Stimulated activated naive B cell treated with anti-CD40 and anti-IgM and Interleukin-4, amounts not matched to agents 10 μg/mL and 1 μg/mL and 100 μg/mL, for 72 hours (primary cell): ENCODE measurements at regions not wholly inside any gene's neighbourhood (a gene's known extent, or its start where the extent isn't known, plus 50 kb on each side); places are given as distances from the start of the nearest gene placed in this dataset.
"Not testable (repeated sequence)": the region's sequence is repeated elsewhere in the genome, so short reads cannot be mapped to it uniquely, and the experiment has no call there.

Experiments used
- ATAC-seq, 2 donors: fragments of 150-1000 bp; cut with Tn5 transposase; replicated peaks; 2 replicates each; pipeline ENCODE4 v1.10.0; 2021; ENCODE audit warnings: moderate library complexity in 1 of 2
- DNase-seq: peaks from one replicate; pipeline ENCODE4 v3.0.0; 2021
- H3K27ac Mint-ChIP-seq: one replicate; pipeline ENCODE4 v1.8.0; 2022; ENCODE audit warnings: mild to moderate bottlenecking, mixed read lengths
- H3K27me3 Mint-ChIP-seq, 2 donors: one replicate each; pipeline ENCODE4 v1.8.0; 2022; ENCODE audit warnings: mixed read lengths in 2 of 2
- H3K36me3 Mint-ChIP-seq, 2 donors: one replicate each; pipeline ENCODE4 v1.8.0; 2022; ENCODE audit warnings: mixed read lengths in 2 of 2, mild to moderate bottlenecking in 1 of 2
- H3K4me1 Mint-ChIP-seq, 2 donors: one replicate each; pipeline ENCODE4 v1.8.0; 2022; ENCODE audit warnings: mixed read lengths in 2 of 2, mild to moderate bottlenecking in 1 of 2
- H3K4me3 Mint-ChIP-seq, 2 donors: one replicate each; pipeline ENCODE4 v1.8.0; 2022; ENCODE audit warnings: mild to moderate bottlenecking in 2 of 2, mixed read lengths in 2 of 2, moderate library complexity in 1 of 2
- H3K9me3 Mint-ChIP-seq, 2 donors: one replicate each; pipeline ENCODE4 v1.8.0; 2022; ENCODE audit warnings: mixed read lengths in 2 of 2, mild to moderate bottlenecking in 1 of 2

GRCh38 chr4:156378033-156378665, 424.5 kb upstream of the CTSO start:
- Mint-ChIP-seq H3K9me3 (no peaks in the 10 kb centered on the region), H3K4me3 (no peak overlapping the region), H3K27ac (no peak overlapping the region), H3K36me3 (no peaks in the 10 kb centered on the region), H3K4me1 (no peaks in the 10 kb centered on the region), H3K27me3 (no peaks in the 10 kb centered on the region)
- DNase-seq (no peak), ATAC-seq (peak in 1 of 2 donors; percentile 38)

GRCh38 chr4:156377036-156377710, 423.5 kb upstream of the CTSO start:
- no peaks in the 10 kb centered on the region for H3K36me3 Mint-ChIP-seq
- no peaks in the 10 kb centered on the region for H3K9me3 Mint-ChIP-seq
- no peak for ATAC-seq
- H3K27me3 Mint-ChIP-seq, result no peaks in the 10 kb centered on the region
- no peak overlapping the region for H3K4me3 Mint-ChIP-seq
- no peak for DNase-seq
- no peaks in the 10 kb centered on the region for H3K4me1 Mint-ChIP-seq
- H3K27ac Mint-ChIP-seq, result no peak overlapping the region

GRCh38 chr4:156374894-156375293, 421.2 kb upstream of the CTSO start:
- Mint-ChIP-seq H3K27ac (no peak overlapping the region), H3K9me3 (no peaks in the 10 kb centered on the region), H3K36me3 (no peaks in the 10 kb centered on the region), H3K27me3 (no peaks in the 10 kb centered on the region), H3K4me1 (no peaks in the 10 kb centered on the region), H3K4me3 (no peak overlapping the region)
- ATAC-seq, result no peak
- no peak for DNase-seq

DNA sequence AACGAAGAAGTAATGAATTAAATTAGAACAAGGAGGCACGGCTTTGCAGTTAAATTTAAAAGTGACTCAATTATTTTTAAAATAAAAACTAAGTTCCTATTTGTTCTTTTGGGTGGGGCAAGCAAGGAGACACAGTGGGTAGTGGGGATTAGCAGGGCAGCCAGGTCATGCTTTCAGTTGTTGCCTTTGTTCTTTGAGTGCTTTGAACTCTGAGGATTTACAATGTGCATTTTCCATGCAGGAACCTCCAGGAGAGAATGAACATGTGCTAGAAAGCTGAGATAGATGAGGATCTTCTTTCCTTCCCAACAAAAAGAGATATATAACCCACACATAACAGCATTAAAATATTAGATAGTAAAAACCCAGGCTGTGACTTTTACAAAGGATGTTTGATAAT, 420.4 kb upstream of the CTSO start:
- Mint-ChIP-seq H3K4me3 (no peak overlapping the region), H3K27ac (no peak overlapping the region), H3K4me1 (no peaks in the 10 kb centered on the region), H3K9me3 (peaks cover 0 to 2% of the 10 kb centered on the region in 2 donors), H3K36me3 (no peaks in the 10 kb centered on the region), H3K27me3 (no peaks in the 10 kb centered on the region)
- DNase-seq (no peak), ATAC-seq (no peak)

DNA sequence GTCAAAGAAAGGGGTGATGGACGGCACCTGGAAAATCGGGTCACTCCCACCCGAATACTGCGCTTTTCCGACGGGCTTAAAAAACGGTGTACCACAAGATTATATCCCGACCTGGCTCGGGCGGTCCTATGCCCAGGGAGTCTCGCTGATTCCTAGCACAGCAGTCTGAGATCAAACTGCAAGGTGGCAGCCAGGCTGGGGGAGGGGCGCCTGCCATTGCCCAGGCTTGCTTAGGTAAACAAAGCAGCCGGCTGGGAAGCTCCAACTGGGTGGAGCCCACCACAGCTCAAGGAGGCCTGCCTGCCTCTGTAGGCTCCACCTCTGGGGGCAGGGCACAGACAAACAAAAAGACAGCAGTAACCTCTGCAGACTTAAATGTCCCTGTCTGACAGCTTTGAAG, 413.8 kb upstream of the CTSO start:
- not testable (repeated sequence) for H3K9me3 Mint-ChIP-seq, DNase-seq, ATAC-seq, H3K4me3 Mint-ChIP-seq, H3K27me3 Mint-ChIP-seq, H3K27ac Mint-ChIP-seq, H3K4me1 Mint-ChIP-seq, H3K36me3 Mint-ChIP-seq

DNA sequence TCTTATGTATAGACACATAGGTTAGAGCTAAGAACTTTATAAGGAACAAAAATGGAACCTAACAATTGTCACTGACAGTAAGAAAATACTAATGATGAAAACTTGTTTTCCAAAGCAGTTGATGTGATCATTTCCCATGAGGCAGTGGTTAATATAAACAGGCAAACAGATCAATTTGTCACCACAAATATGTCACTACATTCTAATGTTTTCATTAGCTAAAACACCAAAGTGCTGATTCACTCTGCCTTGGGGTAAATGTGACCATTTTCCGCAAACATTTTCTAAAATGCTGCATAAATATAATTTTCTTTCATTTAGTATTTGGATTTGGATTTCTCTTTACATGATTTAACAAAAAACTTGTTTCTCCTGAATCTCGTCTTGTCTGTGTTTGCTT, 408.9 kb upstream of the CTSO start:
- H3K36me3 Mint-ChIP-seq, result no peaks in the 10 kb centered on the region
- ATAC-seq, result no peak

GRCh38 chr4:156347412-156348075, 393.9 kb upstream of the CTSO start:
- no peaks in the 10 kb centered on the region for H3K9me3 Mint-ChIP-seq
- no peaks in the 10 kb centered on the region for H3K36me3 Mint-ChIP-seq
- no peak overlapping the region for H3K4me3 Mint-ChIP-seq
- no peaks in the 10 kb centered on the region for H3K27me3 Mint-ChIP-seq
- DNase-seq (no peak), ATAC-seq (no peak)
- H3K4me1 Mint-ChIP-seq, result no peaks in the 10 kb centered on the region
- no peak overlapping the region for H3K27ac Mint-ChIP-seq

More for the DNA sequence above, 408.9 kb upstream of the CTSO start:
- H3K4me3 Mint-ChIP-seq, result no peak overlapping the region
- peaks cover 0 to 1% of the 10 kb centered on the region in 2 donors for H3K9me3 Mint-ChIP-seq
- DNase-seq, result no peak
- no peaks in the 10 kb centered on the region for H3K27me3 Mint-ChIP-seq
- no peaks in the 10 kb centered on the region for H3K4me1 Mint-ChIP-seq
- no peak overlapping the region for H3K27ac Mint-ChIP-seq

DNA sequence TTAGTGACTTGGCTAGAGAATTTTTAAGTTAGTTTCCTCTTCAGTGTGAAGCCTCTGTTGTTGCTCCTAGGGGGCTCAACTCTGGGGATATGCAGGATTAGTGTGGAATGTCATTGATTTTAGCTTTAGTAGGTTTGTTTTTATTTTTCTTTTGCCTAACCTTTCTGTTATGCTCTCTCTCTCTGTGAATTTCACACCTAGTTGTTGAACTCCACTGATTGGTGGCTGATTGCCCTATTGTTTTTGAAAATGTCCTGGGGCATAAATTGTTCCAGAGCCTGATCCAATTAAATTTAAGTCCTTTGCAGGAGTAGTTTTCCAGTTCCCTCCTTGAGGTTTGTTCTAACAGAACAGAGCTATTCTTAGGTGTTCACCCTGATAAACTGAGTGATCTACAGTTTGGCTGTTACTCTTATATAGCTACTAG, 393.3 kb upstream of the CTSO start:
- ATAC-seq (no peak), DNase-seq (no peak)
- H3K9me3 Mint-ChIP-seq, result no peaks in the 10 kb centered on the region
- no peak overlapping the region for H3K27ac Mint-ChIP-seq
- no peaks in the 10 kb centered on the region for H3K4me1 Mint-ChIP-seq
- H3K27me3 Mint-ChIP-seq, result no peaks in the 10 kb centered on the region
- no peaks in the 10 kb centered on the region for H3K36me3 Mint-ChIP-seq
- no peak overlapping the region for H3K4me3 Mint-ChIP-seq

DNA sequence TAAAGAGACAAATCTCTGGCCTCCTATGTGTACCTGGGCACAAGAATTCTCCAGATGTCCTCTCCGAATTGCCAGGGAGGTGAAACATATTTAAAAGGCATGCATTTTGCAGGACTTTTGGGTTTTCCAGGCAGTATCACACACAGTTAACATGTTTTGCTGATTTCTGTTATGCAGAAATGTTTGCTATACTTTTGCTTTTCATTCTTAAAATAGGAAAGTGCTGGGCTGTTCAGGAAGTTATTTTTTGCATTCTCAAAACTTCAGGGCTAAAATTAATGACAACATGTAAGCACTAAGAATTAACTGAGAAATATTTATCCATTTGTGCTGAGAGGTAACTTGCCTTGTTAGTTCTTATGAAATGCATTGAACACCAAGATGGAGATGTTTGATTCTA, 390.7 kb upstream of the CTSO start:
- no peak overlapping the region for H3K4me3 Mint-ChIP-seq
- ATAC-seq, result no peak
- no peak overlapping the region for H3K27ac Mint-ChIP-seq
- DNase-seq, result no peak
- H3K36me3 Mint-ChIP-seq, result no peaks in the 10 kb centered on the region
- no peaks in the 10 kb centered on the region for H3K27me3 Mint-ChIP-seq
- no peaks in the 10 kb centered on the region for H3K9me3 Mint-ChIP-seq
- no peaks in the 10 kb centered on the region for H3K4me1 Mint-ChIP-seq

- H3K27me3 Mint-ChIP-seq, result no peaks in the 10 kb centered on the region
- no peak overlapping the region for H3K27ac Mint-ChIP-seq
- H3K9me3 Mint-ChIP-seq, result no peaks in the 10 kb centered on the region
- ATAC-seq (no peak), DNase-seq (no peak)
- no peak overlapping the region for H3K4me3 Mint-ChIP-seq
- H3K36me3 Mint-ChIP-seq, result no peaks in the 10 kb centered on the region
- H3K4me1 Mint-ChIP-seq, result no peaks in the 10 kb centered on the region
Measured at GRCh38 chr4:156336511-156336910, 382.8 kb upstream of the CTSO start.

- Mint-ChIP-seq H3K4me1 (no peaks in the 10 kb centered on the region), H3K27me3 (no peaks in the 10 kb centered on the region), H3K9me3 (no peaks in the 10 kb centered on the region), H3K36me3 (no peaks in the 10 kb centered on the region), H3K4me3 (no peak overlapping the region), H3K27ac (no peak overlapping the region)
- DNase-seq (no peak), ATAC-seq (no peak)
Measured at GRCh38 chr4:156335721-156336120, 382.1 kb upstream of the CTSO start.

DNA sequence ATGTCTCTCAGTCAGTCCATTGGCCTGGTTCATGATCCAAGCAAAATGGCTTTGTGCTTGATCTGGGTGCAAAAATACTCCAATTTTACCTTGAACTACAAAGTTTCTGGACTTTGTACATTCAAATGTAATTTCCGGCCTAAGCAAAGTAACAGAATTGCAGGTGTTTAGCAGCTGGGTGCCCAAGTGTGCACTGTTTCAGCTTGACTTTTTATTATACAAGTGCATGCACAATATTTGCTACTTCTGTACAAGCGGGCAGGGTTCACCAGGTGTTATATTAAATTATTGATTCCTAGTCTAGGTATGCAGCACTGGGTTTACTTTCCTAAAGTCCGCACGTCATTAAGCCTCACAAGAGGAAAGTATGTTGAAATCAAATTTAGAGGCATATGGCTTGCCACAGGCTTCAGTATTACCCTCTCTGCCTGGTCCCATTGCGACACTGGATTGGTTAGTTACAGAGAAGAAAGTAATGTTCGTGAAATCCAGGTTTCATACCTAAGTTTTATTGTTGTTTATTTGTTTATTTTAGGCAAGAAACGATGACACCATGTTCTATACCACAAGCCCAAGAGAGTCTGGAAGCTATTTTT, 376.9 kb upstream of the CTSO start:
- Mint-ChIP-seq H3K4me3 (no peak overlapping the region), H3K27me3 (no peaks in the 10 kb centered on the region), H3K9me3 (no peaks in the 10 kb centered on the region), H3K27ac (no peak overlapping the region), H3K36me3 (no peaks in the 10 kb centered on the region), H3K4me1 (no peaks in the 10 kb centered on the region)
- ATAC-seq, result no peak
- no peak for DNase-seq

DNA sequence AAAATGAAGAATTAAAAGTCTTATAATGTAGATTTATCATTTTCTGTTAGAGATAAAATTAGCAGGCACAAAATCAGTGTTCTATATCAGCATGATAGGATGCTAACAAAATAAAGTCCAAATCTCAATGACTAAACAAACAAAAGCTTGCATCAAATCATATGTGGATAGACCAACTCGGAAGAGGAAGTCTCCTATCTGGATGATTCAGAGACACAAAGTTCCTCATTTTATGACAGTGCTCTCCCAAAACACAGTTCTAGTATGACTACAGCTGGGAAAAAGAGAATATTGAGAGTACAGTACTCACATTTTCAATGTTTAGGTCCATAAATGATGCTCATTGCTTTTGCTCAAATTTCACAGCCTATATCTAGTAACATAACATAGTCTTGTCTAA, 376.1 kb upstream of the CTSO start:
- H3K27me3 Mint-ChIP-seq, result no peaks in the 10 kb centered on the region
- H3K9me3 Mint-ChIP-seq, result no peaks in the 10 kb centered on the region
- no peak overlapping the region for H3K27ac Mint-ChIP-seq
- H3K4me3 Mint-ChIP-seq, result no peak overlapping the region
- no peaks in the 10 kb centered on the region for H3K36me3 Mint-ChIP-seq
- ATAC-seq, result no peak
- H3K4me1 Mint-ChIP-seq, result no peaks in the 10 kb centered on the region
- DNase-seq, result no peak

GRCh38 chr4:156328882-156329281, 375.2 kb upstream of the CTSO start:
- Mint-ChIP-seq H3K4me3 (no peak overlapping the region), H3K27ac (no peak overlapping the region), H3K9me3 (no peaks in the 10 kb centered on the region), H3K36me3 (no peaks in the 10 kb centered on the region), H3K4me1 (no peaks in the 10 kb centered on the region), H3K27me3 (no peaks in the 10 kb centered on the region)
- no peak for ATAC-seq
- DNase-seq, result no peak

GRCh38 chr4:156326246-156326645, 372.6 kb upstream of the CTSO start:
- DNase-seq, result no peak
- Mint-ChIP-seq H3K4me1 (no peaks in the 10 kb centered on the region), H3K36me3 (no peaks in the 10 kb centered on the region), H3K4me3 (no peak overlapping the region), H3K27ac (no peak overlapping the region), H3K27me3 (no peaks in the 10 kb centered on the region), H3K9me3 (no peaks in the 10 kb centered on the region)
- ATAC-seq, result no peak
